HepG2 (cell line): ENCODE measurements at regions not wholly inside any gene's neighbourhood (a gene's known extent, or its start where the extent isn't known, plus 50 kb on each side); places are given as distances from the start of the nearest gene placed in this dataset.

Experiments
- ATAC-seq: fragments of 200-7000 bp; cut with Tn5 transposase; 3 replicates; pipeline ENCODE4 v1.9.1; 2020; ENCODE audit warnings: mild to moderate bottlenecking, moderate library complexity
- BruUV-seq: library from RNA; stranded (reverse); fragments of 400-500 nt; replicated peaks from 2 replicates; lab custom pipeline; 2021; lab: Mats Ljungman, UMichigan
- CTCF ChIA-PET: fragments of 300-600 bp; formaldehyde crosslinking; extraction: SDS; loops from one replicate; lab custom pipeline; 2021; ENCODE audit warnings: low total read pairs, inconsistent platforms, low intra/inter-chr PET ratio; lab: Yijun Ruan, JAX
- POLR2A ChIA-PET: fragments of 350-600 bp; sonication (Branson Sonifier 250); formaldehyde crosslinking; loops from one replicate; lab custom pipeline; 2020; ENCODE audit warnings: antibody characterized with exemption, inconsistent platforms; lab: Yijun Ruan, JAX
- DNase-seq: peaks from one replicate; pipeline ENCODE4 v3.0.0-alpha.2; 2015; ENCODE audit warnings: low spot score
- FAIRE-seq: peaks from 3 replicates; lab custom pipeline; 2011; peaks lifted over from hg19 to GRCh38; lab: Jason Lieb, UNC
- H2AFZ ChIP-seq: one replicate; pipeline ENCODE4 v1.6.1; 2011; ENCODE audit warnings: low read length, inconsistent platforms
- H3K27ac ChIP-seq: fragments of 300-600 bp; 3 replicates; pipeline ENCODE4 v1.8.0; 2011; ENCODE audit warnings: mixed run types, mild to moderate bottlenecking, mixed read lengths, low read length, inconsistent platforms; ENCODE audit not compliant: insufficient read depth; ENCODE audit errors: extremely low read length
- H3K27me3 ChIP-seq, 2 experiments: fragments of 200-600 bp in 1 of 2; 2 replicates in 1 of 2; 3 replicates in 1 of 2; pipeline versions ENCODE4 v1.6.0 to v1.8.0; 2011; ENCODE audit warnings: low read length in 2 of 2, mild to moderate bottlenecking in 2 of 2, moderate library complexity in 2 of 2, inconsistent platforms in 1 of 2; ENCODE audit not compliant: insufficient read depth in 2 of 2, control insufficient read depth in 1 of 2
- H3K36me3 ChIP-seq, 2 experiments: fragments of 200-600 bp in 1 of 2; replicated peaks in 1 of 2; 2 replicates in 1 of 2; 3 replicates in 1 of 2; pipeline versions ENCODE4 v1.5.1 to v1.8.0; 2011; ENCODE audit warnings: low read length in 2 of 2, inconsistent platforms in 1 of 2; ENCODE audit not compliant: insufficient read depth in 2 of 2, control insufficient read depth in 1 of 2
- H3K4me1 ChIP-seq: 2 replicates; pipeline ENCODE4 v1.5.1; 2012; ENCODE audit warnings: low read length, inconsistent platforms; ENCODE audit not compliant: insufficient read depth
- H3K4me2 ChIP-seq: 2 replicates; pipeline ENCODE4 v1.6.0; 2011; ENCODE audit warnings: low read depth, low read length, inconsistent platforms
- H3K4me3 ChIP-seq, 3 experiments: fragments of 200-600 bp in 1 of 3; sonication (generic), shearing (Covaris generic) in 1 of 3; replicated peaks in 1 of 3; 2 replicates each; pipeline ENCODE4 v1.5.1; 2011 to 2016; ENCODE audit warnings: low read length in 3 of 3, inconsistent platforms in 2 of 3, low read depth in 2 of 3, mild to moderate bottlenecking in 2 of 3, control low read depth in 1 of 3, mixed read lengths in 1 of 3; ENCODE audit not compliant: insufficient read depth in 1 of 3
- H3K79me2 ChIP-seq: one replicate; pipeline ENCODE4 v1.6.1; 2011; ENCODE audit warnings: low read length, inconsistent platforms; ENCODE audit not compliant: insufficient read depth
- H3K9ac ChIP-seq: 2 replicates; pipeline ENCODE4 v1.6.0; 2011; ENCODE audit warnings: mild to moderate bottlenecking, low read depth, low read length, inconsistent platforms; ENCODE audit not compliant: insufficient read depth
- H3K9me3 ChIP-seq: 2 replicates; pipeline ENCODE4 v1.5.1; 2012; ENCODE audit warnings: mild to moderate bottlenecking, low read length
- H4K20me1 ChIP-seq: 2 replicates; pipeline ENCODE4 v1.6.0; 2011; ENCODE audit warnings: inconsistent platforms, mild to moderate bottlenecking, low read length, moderate library complexity; ENCODE audit not compliant: insufficient read depth
- FOXA3 ChIP-seq: IDR thresholded peaks from 2 replicates; pipeline ENCODE4 v1.6.1; 2016; ENCODE audit warnings: missing genetic modification reagents, missing compliant biosample characterization
- JUNB ChIP-seq: sonication (generic); formaldehyde crosslinking; IDR thresholded peaks from 2 replicates; pipeline ENCODE4 v1.8.0; 2022; ENCODE audit warnings: missing genetic modification reagents, mild to moderate bottlenecking, borderline replicate concordance
- KLF9 ChIP-seq: IDR thresholded peaks from 2 replicates; pipeline ENCODE4 v1.6.1; 2016; ENCODE audit warnings: low read depth
- MAFK ChIP-seq, 2 experiments: IDR thresholded peaks in 1 of 2; conservative IDR thresholded peaks in 1 of 2; 2 replicates each; pipeline ENCODE4 v1.6.1; 2011; ENCODE audit warnings: improper control_type of control experiment in 2 of 2, low read length in 2 of 2
- NAIF1 ChIP-seq: sonication (generic); formaldehyde crosslinking; IDR thresholded peaks from 2 replicates; pipeline ENCODE4 v1.5.0; 2020; ENCODE audit warnings: mild to moderate bottlenecking, missing genetic modification reagents, borderline replicate concordance
- POLR2AphosphoS2 ChIP-seq: IDR thresholded peaks from 2 replicates; pipeline ENCODE4 v1.6.1; 2011; ENCODE audit warnings: low read depth, low read length, improper control_type of control experiment
- SKIL ChIP-seq: sonication (generic); formaldehyde crosslinking; IDR thresholded peaks from 2 replicates; pipeline ENCODE4 v1.8.0; 2022; ENCODE audit warnings: missing genetic modification reagents, mild to moderate bottlenecking, moderate library complexity, borderline replicate concordance
- USF2 ChIP-seq, 2 experiments: sonication (generic) in 1 of 2; formaldehyde crosslinking in 1 of 2; IDR thresholded peaks; 2 replicates each; pipeline versions ENCODE4 v1.5.1 to v1.6.1; 2011 to 2020; ENCODE audit warnings: borderline replicate concordance in 1 of 2, low read depth in 1 of 2, low read length in 1 of 2, mild to moderate bottlenecking in 1 of 2, missing genetic modification reagents in 1 of 2, moderate library complexity in 1 of 2
- ZMAT5 ChIP-seq: sonication (generic); formaldehyde crosslinking; IDR thresholded peaks from 2 replicates; pipeline ENCODE4 v1.5.0; 2020; ENCODE audit warnings: mild to moderate bottlenecking, low read depth, missing genetic modification reagents, borderline replicate concordance
- ZNF766 ChIP-seq: sonication (generic); formaldehyde crosslinking; IDR thresholded peaks from 2 replicates; pipeline ENCODE4 v1.5.0; 2020; ENCODE audit warnings: missing genetic modification reagents, borderline replicate concordance
- WGBS: methylation state at CpG from one replicate; pipeline ENCODE4 v1.1.6; 2017; ENCODE audit warnings: low lambda C conversion rate; 5-methylcytosine and 5-hydroxymethylcytosine counted together
- in situ Hi-C: cut with HindIII; loops from 2 replicates; pipeline ENCODE4 v1.10.0; 2017; ENCODE audit warnings: low pct_unique_long_range_greater_than_20kb; ENCODE audit not compliant: extremely low pct_ligation_motif_present
- intact Hi-C: fragments of 100-400 bp; cut with micrococcal nuclease; formaldehyde crosslinking; loops from one replicate; pipeline ENCODE4 v1.10.0; 2022; ENCODE audit not compliant: unreplicated experiment

GRCh38 chr11:128198216-128198772 lies 389.1 kb downstream of the ETS1 start:
- no peak for DNase-seq
- no peak for FAIRE-seq
- H3K4me2 ChIP-seq: no peak overlapping the region
- no peaks in the 10 kb centered on the region for H3K79me2 ChIP-seq
- CTCF ChIA-PET: no interaction called here
- H3K36me3 ChIP-seq: no peaks in the 10 kb centered on the region
- H3K4me3 ChIP-seq: no peak overlapping the region
- TF ChIP-seq MAFK (conservative IDR thresholded peaks at IDR 0.05 in 1 of 2, IDR thresholded peaks at IDR 0.05 in 1 of 2; ENCODE audit: low read length in 2 of 2) (peak in 1 of 2 experiments; percentile 14; a peak in 1 of 4 replicates), ZMAT5 (CRISPR knock-in tag) (no peak)
- TF ChIP-seq, all 625 proteins: peak for 1
- no TSS peak for BruUV-seq
- Histone ChIP-seq H3K27ac (no peak overlapping the region), H3K9ac (no peak overlapping the region), H4K20me1 (no peaks in the 10 kb centered on the region), H2AFZ (no peak overlapping the region), H3K9me3 (no peaks in the 10 kb centered on the region), H3K27me3 (no peaks in the 10 kb centered on the region), H3K4me1 (no peaks in the 10 kb centered on the region)
- POLR2A ChIA-PET: no interaction called here
- in situ Hi-C loops: no loop called here
- intact Hi-C loops: no loop called here
- no peak for ATAC-seq
- 3% methylated on average over 2 of the region's 2 CpGs for WGBS

GRCh38 chr11:128196235-128196634 lies 391.1 kb downstream of the ETS1 start:
- POLR2A ChIA-PET: no interaction called here
- H3K4me3 ChIP-seq: no peak overlapping the region
- no peak overlapping the region for H3K4me2 ChIP-seq
- ATAC-seq (no peak), FAIRE-seq (no peak), DNase-seq (no peak)
- no peak overlapping the region for H2AFZ ChIP-seq
- H3K27ac ChIP-seq: no peak overlapping the region
- no peaks in the 10 kb centered on the region for H4K20me1 ChIP-seq
- in situ Hi-C loops (no loop called here), intact Hi-C loops (no loop called here)
- H3K36me3 ChIP-seq: no peaks in the 10 kb centered on the region
- H3K79me2 ChIP-seq: no peaks in the 10 kb centered on the region
- no peak for TF ChIP-seq SKIL (CRISPR knock-in tag)
- no peak for TF ChIP-seq KLF9 (CRISPR knock-in tag)
- TF ChIP-seq POLR2AphosphoS2: no peak
- no peak for TF ChIP-seq ZNF766
- no peak for TF ChIP-seq JUNB
- TF ChIP-seq FOXA3: no peak
- TF ChIP-seq NAIF1: no peak
- no peak for TF ChIP-seq USF2 (IDR thresholded peaks at IDR 0.05; ENCODE audit: low read depth, low read length)
- no peak for TF ChIP-seq USF2 (CRISPR knock-in tag; IDR thresholded peaks at IDR 0.05; ENCODE audit: borderline replicate concordance)
- H3K9me3 ChIP-seq: no peaks in the 10 kb centered on the region
- no peaks in the 10 kb centered on the region for H3K4me1 ChIP-seq
- no TSS peak for BruUV-seq
- H3K9ac ChIP-seq: no peak overlapping the region
- CTCF ChIA-PET: no interaction called here
- no peaks in the 10 kb centered on the region for H3K27me3 ChIP-seq
